Testis (tissue), 2 donors: ENCODE measurements at regions not wholly inside any gene's neighbourhood (a gene's known extent, or its start where the extent isn't known, plus 50 kb on each side); places are given as distances from the start of the nearest gene placed in this dataset.

Source experiments
- POLR2A ChIP-seq: fragments of 450-650 bp; IDR thresholded peaks from one replicate; pipeline ENCODE4 v1.6.1; 2017; ENCODE audit warnings: antibody characterized with exemption, mild to moderate bottlenecking, moderate library complexity
- TF ChIP-seq, protein P1 (sequence below), 3 experiments: fragments of 450-650 bp in 2 of 3; fragments of 200-600 bp in 1 of 3; sonication (generic) in 1 of 3; IDR thresholded peaks; one replicate each; pipeline ENCODE4 v1.5.1; 2016 to 2019; ENCODE audit warnings: antibody characterized with exemption in 3 of 3, mild to moderate bottlenecking in 2 of 3, moderate library complexity in 1 of 3

- TF ChIP-seq, protein P1, sequence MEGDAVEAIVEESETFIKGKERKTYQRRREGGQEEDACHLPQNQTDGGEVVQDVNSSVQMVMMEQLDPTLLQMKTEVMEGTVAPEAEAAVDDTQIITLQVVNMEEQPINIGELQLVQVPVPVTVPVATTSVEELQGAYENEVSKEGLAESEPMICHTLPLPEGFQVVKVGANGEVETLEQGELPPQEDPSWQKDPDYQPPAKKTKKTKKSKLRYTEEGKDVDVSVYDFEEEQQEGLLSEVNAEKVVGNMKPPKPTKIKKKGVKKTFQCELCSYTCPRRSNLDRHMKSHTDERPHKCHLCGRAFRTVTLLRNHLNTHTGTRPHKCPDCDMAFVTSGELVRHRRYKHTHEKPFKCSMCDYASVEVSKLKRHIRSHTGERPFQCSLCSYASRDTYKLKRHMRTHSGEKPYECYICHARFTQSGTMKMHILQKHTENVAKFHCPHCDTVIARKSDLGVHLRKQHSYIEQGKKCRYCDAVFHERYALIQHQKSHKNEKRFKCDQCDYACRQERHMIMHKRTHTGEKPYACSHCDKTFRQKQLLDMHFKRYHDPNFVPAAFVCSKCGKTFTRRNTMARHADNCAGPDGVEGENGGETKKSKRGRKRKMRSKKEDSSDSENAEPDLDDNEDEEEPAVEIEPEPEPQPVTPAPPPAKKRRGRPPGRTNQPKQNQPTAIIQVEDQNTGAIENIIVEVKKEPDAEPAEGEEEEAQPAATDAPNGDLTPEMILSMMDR (IDR thresholded peaks at IDR 0.05) = no peak
- no peak for TF ChIP-seq POLR2A
Observed at GRCh38 chr16:73232555-73233328, 184.8 kb upstream of the ZFHX3 start.
